GM12801 (cell line): ENCODE measurements at regions not wholly inside any gene's neighbourhood (a gene's known extent, or its start where the extent isn't known, plus 50 kb on each side); places are given as distances from the start of the nearest gene placed in this dataset.

Experiments used
- CTCF ChIP-seq: IDR thresholded peaks from one replicate; pipeline ENCODE4 v1.5.1; 2011; ENCODE audit warnings: control low read depth; ENCODE audit not compliant: insufficient read length; ENCODE audit errors: extremely low read depth

DNA sequence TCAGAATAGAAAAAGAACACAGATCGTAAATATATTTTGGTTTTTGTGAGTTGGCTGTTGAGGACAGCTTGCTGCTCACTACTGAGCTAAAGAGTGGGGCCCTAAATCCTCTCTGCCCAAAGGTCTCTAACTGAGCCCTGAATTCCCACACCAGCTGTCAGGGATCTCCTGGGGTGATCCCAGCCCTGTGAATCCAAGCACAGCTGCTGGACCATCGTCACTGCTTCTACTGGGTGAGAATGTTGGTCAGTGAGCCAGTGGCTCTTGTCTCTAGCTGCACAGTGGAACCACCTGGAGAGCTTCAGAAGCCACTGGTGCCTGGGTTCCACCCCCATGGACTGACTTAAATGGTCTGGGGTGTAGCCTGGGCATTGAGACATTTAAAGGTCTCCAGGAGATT, 90.5 kb upstream of the IL12A start:
- no peak for TF ChIP-seq CTCF

GRCh38 chr3:159899166-159899565, 89.5 kb upstream of the IL12A start:
- no peak for TF ChIP-seq CTCF

GRCh38 chr3:159902546-159903314, 85.9 kb upstream of the IL12A start:
- TF ChIP-seq CTCF, result no peak

- TF ChIP-seq CTCF, result no peak
Measured at GRCh38 chr3:159904455-159904854, 84.2 kb upstream of the IL12A start.

GRCh38 chr3:159904911-159905310, 83.7 kb upstream of the IL12A start:
- no peak for TF ChIP-seq CTCF

DNA sequence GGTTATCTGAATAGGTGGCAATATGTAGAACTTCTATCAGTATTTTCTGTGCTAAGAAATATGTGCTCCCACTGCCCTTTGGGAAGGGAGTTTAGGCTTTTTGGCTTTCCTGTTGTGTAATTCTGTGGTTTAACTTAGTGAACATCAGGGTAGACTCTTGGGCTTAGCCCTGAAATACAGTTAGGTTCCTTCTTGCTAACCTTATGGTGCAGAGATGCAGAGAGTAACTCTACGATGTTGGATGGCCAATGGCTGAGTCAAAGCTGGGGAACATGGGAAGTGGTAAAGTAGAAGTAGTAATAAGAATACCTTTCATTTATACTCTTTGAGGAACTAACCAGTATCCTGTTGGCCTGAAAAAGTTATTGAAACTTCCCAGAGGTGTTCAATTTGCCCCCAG, 80.8 kb upstream of the IL12A start:
- no peak for TF ChIP-seq CTCF

- no peak for TF ChIP-seq CTCF
Measured at GRCh38 chr3:159910991-159911663, 77.5 kb upstream of the IL12A start.
